ENCODE measurements at regions not wholly inside any gene's neighbourhood (a gene's known extent, or its start where the extent isn't known, plus 50 kb on each side); places are given as distances from the start of the nearest gene placed in this dataset.
A peak's percentile ranks its signal among the peaks of the same experiment; 100 is the strongest.

- peak overlapping the region in 1 of 2 donors; percentile 13 for H3K27ac Mint-ChIP-seq
- H3K4me3 ChIP-seq (ENCODE audit: low read length), result no peak overlapping the region
- TF ChIP-seq CTCF (IDR thresholded peaks at IDR 0.05), result no peak
- no peak overlapping the region for H3K27ac ChIP-seq (ENCODE audit: low read length)
- intact Hi-C loops (cut with micrococcal nuclease), result no loop called here
- H3K4me3 Mint-ChIP-seq, result no peak overlapping the region
- no peaks in the 10 kb centered on the region for H3K36me3 Mint-ChIP-seq
- 96% methylated on average over 11 of the region's 11 CpGs for WGBS (ENCODE audit: insufficient coverage)
- H3K27me3 Mint-ChIP-seq (ENCODE audit: low read depth in 2 of 2), result no peaks in the 10 kb centered on the region
- H3K4me1 Mint-ChIP-seq, result peaks cover 0 to 20% of the 10 kb centered on the region in 2 donors
- DNase-seq (no peak), ATAC-seq (no peak)
- no peaks in the 10 kb centered on the region for H3K36me3 ChIP-seq (ENCODE audit: control insufficient read depth, insufficient read depth, low read length)
- no peaks in the 10 kb centered on the region for H3K27me3 ChIP-seq (ENCODE audit: control insufficient read depth, insufficient read depth, low read length)
- no peaks in the 10 kb centered on the region for H3K9me3 ChIP-seq (ENCODE audit: control insufficient read depth, insufficient read depth, low read length)
- H3K4me1 ChIP-seq (ENCODE audit: control insufficient read depth, insufficient read depth, low read length), result peaks cover 18% of the 10 kb centered on the region
- no peaks in the 10 kb centered on the region for H3K9me3 Mint-ChIP-seq
Measured at GRCh38 chr2:9690716-9691498, 60.1 kb upstream of the YWHAQ start.

- DNase-seq, result peak in 1 of 2 donors; percentile 34
- no peak overlapping the region for H3K4me3 ChIP-seq (ENCODE audit: low read length)
- no peak overlapping the region for H3K4me3 Mint-ChIP-seq
Measured at GRCh38 chr2:9692456-9693195, 61.8 kb upstream of the YWHAQ start.

GRCh38 chr2:9693196-9693491, 62.3 kb upstream of the YWHAQ start:
- no peaks in the 10 kb centered on the region for H3K36me3 Mint-ChIP-seq

More at GRCh38 chr2:9692456-9693195, 61.8 kb upstream of the YWHAQ start:
- Histone ChIP-seq H3K36me3 (ENCODE audit: control insufficient read depth, insufficient read depth, low read length) (no peaks in the 10 kb centered on the region), H3K4me1 (ENCODE audit: control insufficient read depth, insufficient read depth, low read length) (peaks cover 23% of the 10 kb centered on the region), H3K9me3 (ENCODE audit: control insufficient read depth, insufficient read depth, low read length) (no peaks in the 10 kb centered on the region), H3K27ac (ENCODE audit: low read length) (peak overlapping the region; percentile 51), H3K27me3 (ENCODE audit: control insufficient read depth, insufficient read depth, low read length) (no peaks in the 10 kb centered on the region)
- H3K27me3 Mint-ChIP-seq (ENCODE audit: low read depth in 2 of 2), result no peaks in the 10 kb centered on the region
- H3K4me1 Mint-ChIP-seq, result peaks cover 4 to 27% of the 10 kb centered on the region in 2 donors
- intact Hi-C loops (cut with micrococcal nuclease), result no loop called here
- H3K27ac Mint-ChIP-seq, result peak overlapping the region in 1 of 2 donors; percentile 75
- H3K36me3 Mint-ChIP-seq, result no peaks in the 10 kb centered on the region
- TF ChIP-seq CTCF (IDR thresholded peaks at IDR 0.05), result no peak
- WGBS (ENCODE audit: insufficient coverage), result 64% methylated on average over 20 of the region's 20 CpGs
- no peaks in the 10 kb centered on the region for H3K9me3 Mint-ChIP-seq
- ATAC-seq, result peak in 1 of 3 donors; percentile 51

More at GRCh38 chr2:9693196-9693491, 62.3 kb upstream of the YWHAQ start:
- Mint-ChIP-seq H3K27ac (peak overlapping the region in 1 of 2 donors; percentile 75), H3K4me3 (no peak overlapping the region), H3K9me3 (no peaks in the 10 kb centered on the region), H3K27me3 (ENCODE audit: low read depth in 2 of 2) (no peaks in the 10 kb centered on the region), H3K4me1 (peaks cover 9 to 32% of the 10 kb centered on the region in 2 donors)
- Histone ChIP-seq H3K4me1 (ENCODE audit: control insufficient read depth, insufficient read depth, low read length) (peaks cover 28% of the 10 kb centered on the region), H3K27ac (ENCODE audit: low read length) (peak overlapping the region; percentile 51), H3K36me3 (ENCODE audit: control insufficient read depth, insufficient read depth, low read length) (no peaks in the 10 kb centered on the region), H3K9me3 (ENCODE audit: control insufficient read depth, insufficient read depth, low read length) (no peaks in the 10 kb centered on the region), H3K27me3 (ENCODE audit: control insufficient read depth, insufficient read depth, low read length) (no peaks in the 10 kb centered on the region), H3K4me3 (ENCODE audit: low read length) (no peak overlapping the region)
- DNase-seq (peak in 1 of 2 donors; percentile 37), ATAC-seq (peak; percentile 38 to 66 (median 41))
- no peak for TF ChIP-seq CTCF (IDR thresholded peaks at IDR 0.05)
- WGBS (ENCODE audit: insufficient coverage), result 21% methylated on average over 8 of the region's 8 CpGs
- intact Hi-C loops (cut with micrococcal nuclease), result no loop called here
